ENCODE measurements at regions not wholly inside any gene's neighbourhood (a gene's known extent, or its start where the extent isn't known, plus 50 kb on each side); places are given as distances from the start of the nearest gene placed in this dataset.

GRCh38 chr15:35934383-35935049 is 388.6 kb upstream of the DPH6 start:
- no peaks in the 10 kb centered on the region for H3K9me3 ChIP-seq
- no peaks in the 10 kb centered on the region for H3K4me1 ChIP-seq
- H3K27me3 ChIP-seq, result no peaks in the 10 kb centered on the region
- WGBS, 2 donors, result 78 to 82% methylated on average over 3 of the region's 3 CpGs
- TF ChIP-seq POLR2A (IDR thresholded peaks at IDR 0.05) (no peak), CTCF (IDR thresholded peaks at IDR 0.05) (no peak)
- no peak overlapping the region for H3K4me3 ChIP-seq
- intact Hi-C loops (cut with DNase I), result no loop called here
- H3K36me3 ChIP-seq, result no peaks in the 10 kb centered on the region
- no peak overlapping the region for H3K27ac ChIP-seq
- DNase-seq, result no peak

GRCh38 chr15:35936284-35936683 is 390.3 kb upstream of the DPH6 start:
- intact Hi-C loops (cut with DNase I), result no loop called here
- no peak for DNase-seq
- 90 to 98% methylated on average over 2 of the region's 2 CpGs for WGBS, 2 donors

GRCh38 chr15:35937380-35937779 is 391.4 kb upstream of the DPH6 start:
- no peak overlapping the region for H3K4me3 ChIP-seq
- H3K4me1 ChIP-seq, result no peaks in the 10 kb centered on the region
- no peaks in the 10 kb centered on the region for H3K9me3 ChIP-seq
- H3K27me3 ChIP-seq, result no peaks in the 10 kb centered on the region
- no peak for TF ChIP-seq CTCF (IDR thresholded peaks at IDR 0.05)
- no peak for TF ChIP-seq POLR2A (IDR thresholded peaks at IDR 0.05)
- no peak overlapping the region for H3K27ac ChIP-seq
- 74 to 80% methylated on average over 1 of the region's 1 CpG for WGBS, 2 donors
- no peak for DNase-seq
- no peaks in the 10 kb centered on the region for H3K36me3 ChIP-seq
- intact Hi-C loops (cut with DNase I), result no loop called here

More at GRCh38 chr15:35936284-35936683, 390.3 kb upstream of the DPH6 start:
- Histone ChIP-seq H3K27ac (no peak overlapping the region), H3K9me3 (no peaks in the 10 kb centered on the region), H3K36me3 (no peaks in the 10 kb centered on the region), H3K4me3 (no peak overlapping the region), H3K27me3 (no peaks in the 10 kb centered on the region), H3K4me1 (no peaks in the 10 kb centered on the region)
- TF ChIP-seq POLR2A (IDR thresholded peaks at IDR 0.05) (no peak), CTCF (IDR thresholded peaks at IDR 0.05) (no peak)

- 52 to 61% methylated on average over 8 of the region's 8 CpGs for WGBS, 2 donors
- Histone ChIP-seq H3K27me3 (no peaks in the 10 kb centered on the region), H3K4me1 (no peaks in the 10 kb centered on the region), H3K4me3 (no peak overlapping the region), H3K9me3 (no peaks in the 10 kb centered on the region), H3K36me3 (no peaks in the 10 kb centered on the region), H3K27ac (no peak overlapping the region)
- TF ChIP-seq POLR2A (IDR thresholded peaks at IDR 0.05), result no peak
- TF ChIP-seq CTCF (IDR thresholded peaks at IDR 0.05), result no peak
- intact Hi-C loops (cut with DNase I), result no loop called here
- DNase-seq, result no peak
Measured at GRCh38 chr15:35944945-35945585, 399.1 kb upstream of the DPH6 start.

GRCh38 chr15:35953424-35953823 is 407.5 kb upstream of the DPH6 start:
- 80 to 83% methylated on average over 3 of the region's 3 CpGs for WGBS, 2 donors
- no peak for DNase-seq

More at GRCh38 chr15:35953424-35953823, 407.5 kb upstream of the DPH6 start:
- no peak for TF ChIP-seq CTCF (IDR thresholded peaks at IDR 0.05)
- TF ChIP-seq POLR2A (IDR thresholded peaks at IDR 0.05), result no peak
- Histone ChIP-seq H3K27ac (no peak overlapping the region), H3K9me3 (no peaks in the 10 kb centered on the region), H3K36me3 (no peaks in the 10 kb centered on the region), H3K27me3 (no peaks in the 10 kb centered on the region), H3K4me3 (no peak overlapping the region), H3K4me1 (no peaks in the 10 kb centered on the region)
- intact Hi-C loops (cut with DNase I), result no loop called here

Data from esophagus squamous epithelium (tissue), 5 donors.